Osteoblast (primary cell): ENCODE measurements at regions not wholly inside any gene's neighbourhood (a gene's known extent, or its start where the extent isn't known, plus 50 kb on each side); places are given as distances from the start of the nearest gene placed in this dataset.

Experiments
- DNase-seq: peaks from one replicate; pipeline ENCODE4 v3.0.0; 2011; ENCODE audit warnings: low spot score, mixed read lengths; ENCODE audit not compliant: insufficient read length; ENCODE audit errors: missing footprints
- H2AFZ ChIP-seq: 2 replicates; pipeline ENCODE4 v1.6.0; 2011; ENCODE audit warnings: mild to moderate bottlenecking, low read length
- H3K27ac ChIP-seq: 2 replicates; pipeline ENCODE4 v1.5.1; 2011; ENCODE audit warnings: mild to moderate bottlenecking, low read depth, low read length, moderate library complexity
- H3K27me3 ChIP-seq: 2 replicates; pipeline ENCODE4 v1.6.0; 2012; ENCODE audit warnings: mild to moderate bottlenecking, control low read depth, inconsistent platforms, low read length, moderate library complexity; ENCODE audit not compliant: insufficient read depth
- H3K36me3 ChIP-seq: 2 replicates; pipeline ENCODE4 v1.5.1; 2011; ENCODE audit warnings: mild to moderate bottlenecking, low read length, control low read depth, moderate library complexity; ENCODE audit not compliant: insufficient read depth
- H3K4me1 ChIP-seq: 2 replicates; pipeline ENCODE4 v1.5.1; 2011; ENCODE audit warnings: mild to moderate bottlenecking, low read length, control low read depth, moderate library complexity; ENCODE audit not compliant: insufficient read depth
- H3K4me2 ChIP-seq: 2 replicates; pipeline ENCODE4 v1.6.0; 2011; ENCODE audit warnings: mild to moderate bottlenecking, low read length; ENCODE audit not compliant: insufficient read depth
- H3K4me3 ChIP-seq: fragments of 200-600 bp; sonication (generic); 3 replicates; pipeline ENCODE4 v1.5.1; 2012; ENCODE audit warnings: mild to moderate bottlenecking, low read length, inconsistent platforms; ENCODE audit not compliant: insufficient read depth
- H3K79me2 ChIP-seq: 2 replicates; pipeline ENCODE4 v1.6.0; 2012; ENCODE audit warnings: mild to moderate bottlenecking, low read length, control low read depth, inconsistent platforms; ENCODE audit not compliant: insufficient read depth
- H3K9me3 ChIP-seq: 2 replicates; pipeline ENCODE4 v1.5.1; 2011; ENCODE audit warnings: low read depth, low read length, control low read depth
- H4K20me1 ChIP-seq: 2 replicates; pipeline ENCODE4 v1.6.0; 2012; ENCODE audit warnings: mild to moderate bottlenecking, low read length, control low read depth; ENCODE audit not compliant: insufficient read depth
- CTCF ChIP-seq: IDR thresholded peaks from 2 replicates; pipeline ENCODE4 v1.5.1; 2011; ENCODE audit warnings: mild to moderate bottlenecking, low read depth, low read length, moderate library complexity; ENCODE audit errors: extremely low read depth

GRCh38 chr2:180893752-180894151 is 86.7 kb upstream of the UBE2E3 start:
- DNase-seq: no peak
- Histone ChIP-seq H3K79me2 (no peaks in the 10 kb centered on the region), H3K4me1 (peaks cover 6% of the 10 kb centered on the region), H4K20me1 (no peaks in the 10 kb centered on the region), H3K27me3 (no peaks in the 10 kb centered on the region), H3K9me3 (no peaks in the 10 kb centered on the region), H3K27ac (no peak overlapping the region), H3K4me3 (no peak overlapping the region), H3K36me3 (no peaks in the 10 kb centered on the region), H3K4me2 (no peak overlapping the region), H2AFZ (no peak overlapping the region)
- TF ChIP-seq CTCF: no peak

- H3K27ac ChIP-seq: no peak overlapping the region
- no peaks in the 10 kb centered on the region for H3K27me3 ChIP-seq
- peaks cover 6% of the 10 kb centered on the region for H3K4me1 ChIP-seq
- no peaks in the 10 kb centered on the region for H3K9me3 ChIP-seq
- H3K4me3 ChIP-seq: no peak overlapping the region
- no peak for TF ChIP-seq CTCF
- no peaks in the 10 kb centered on the region for H4K20me1 ChIP-seq
- H3K36me3 ChIP-seq: no peaks in the 10 kb centered on the region
- no peak overlapping the region for H3K4me2 ChIP-seq
- H2AFZ ChIP-seq: no peak overlapping the region
- DNase-seq: no peak
- H3K79me2 ChIP-seq: no peaks in the 10 kb centered on the region
These were observed 88.3 kb upstream of the UBE2E3 start for GRCh38 chr2:180892091-180892490.

GRCh38 chr2:180891360-180891759 is 89.0 kb upstream of the UBE2E3 start:
- no peaks in the 10 kb centered on the region for H3K9me3 ChIP-seq
- no peak overlapping the region for H3K4me2 ChIP-seq
- H3K36me3 ChIP-seq: no peaks in the 10 kb centered on the region
- H3K27ac ChIP-seq: no peak overlapping the region
- TF ChIP-seq CTCF: no peak
- no peaks in the 10 kb centered on the region for H3K79me2 ChIP-seq
- no peaks in the 10 kb centered on the region for H4K20me1 ChIP-seq
- no peak overlapping the region for H2AFZ ChIP-seq
- no peaks in the 10 kb centered on the region for H3K27me3 ChIP-seq
- H3K4me3 ChIP-seq: no peak overlapping the region
- DNase-seq: no peak
- peaks cover 6% of the 10 kb centered on the region for H3K4me1 ChIP-seq

GRCh38 chr2:180890781-180891180 is 89.6 kb upstream of the UBE2E3 start:
- H3K4me3 ChIP-seq: no peak overlapping the region
- no peak for DNase-seq
- no peak overlapping the region for H2AFZ ChIP-seq

More at GRCh38 chr2:180890781-180891180, 89.6 kb upstream of the UBE2E3 start:
- Histone ChIP-seq H3K4me2 (peak overlapping the region; percentile 33), H3K27ac (no peak overlapping the region), H3K36me3 (no peaks in the 10 kb centered on the region), H3K9me3 (no peaks in the 10 kb centered on the region), H4K20me1 (no peaks in the 10 kb centered on the region), H3K79me2 (no peaks in the 10 kb centered on the region), H3K27me3 (no peaks in the 10 kb centered on the region), H3K4me1 (peaks cover 6% of the 10 kb centered on the region)
- TF ChIP-seq CTCF: no peak
